ENCODE measurements at regions not wholly inside any gene's neighbourhood (a gene's known extent, or its start where the extent isn't known, plus 50 kb on each side); places are given as distances from the start of the nearest gene placed in this dataset.

GRCh38 chr2:7927691-7928090 is 754.2 kb upstream of the ID2 start:
- no peaks in the 10 kb centered on the region for H3K9me3 ChIP-seq (replicated peaks; ENCODE audit: control insufficient read depth, insufficient read depth, low read depth, low read length)
- in situ Hi-C loops (cut with MboI) (no loop called here), intact Hi-C loops (cut with micrococcal nuclease) (no loop called here)
- no peaks in the 10 kb centered on the region for H3K4me1 ChIP-seq (replicated peaks in 1 of 2; ENCODE audit: control insufficient read depth in 2 of 2, insufficient read depth in 2 of 2, low read length in 2 of 2)
- 0% methylated on average over 2 of the region's 2 CpGs for WGBS (ENCODE audit: insufficient coverage, low coverage, missing lambda C conversion rate)
- H4K20me1 ChIP-seq (replicated peaks; ENCODE audit: control insufficient read depth, insufficient read depth, low read length): no peaks in the 10 kb centered on the region
- POLR2A ChIA-PET: no interaction called here
- DNase-seq (ENCODE audit: extremely low read depth in 1 of 4, low spot score in 3 of 4): no peak
- no peak for ATAC-seq
- no peak overlapping the region for H3K9ac ChIP-seq (ENCODE audit: insufficient read depth in 1 of 2, low read depth in 2 of 2, low read length in 2 of 2)
- no peak overlapping the region for H3K4me2 ChIP-seq (ENCODE audit: insufficient read depth, low read length)
- H3K79me2 ChIP-seq (ENCODE audit: control insufficient read depth, insufficient read depth, low read length): no peaks in the 10 kb centered on the region
- H3K9me1 ChIP-seq (ENCODE audit: control insufficient read depth, insufficient read depth, low read length): peaks cover 3% of the 10 kb centered on the region
- no peaks in the 10 kb centered on the region for H3K36me3 ChIP-seq (ENCODE audit: control insufficient read depth, insufficient read depth, low read length)
- CTCF ChIA-PET (ENCODE audit: low intra/inter-chr PET ratio): no interaction called here
- no peak overlapping the region for H2AFZ ChIP-seq (ENCODE audit: low read depth, low read length)
- H3K4me3 ChIP-seq: no peak overlapping the region
- no peaks in the 10 kb centered on the region; a peak in 1 of 5 replicates for H3K27me3 ChIP-seq (ENCODE audit: control insufficient read depth in 2 of 2, insufficient read depth in 2 of 2, low read length in 2 of 2)
- no TSS peak for BruUV-seq (replicated peaks)
- H3K27ac ChIP-seq (ENCODE audit: extremely low read depth, low read depth, low read length): no peak overlapping the region
- no peak for FAIRE-seq
- TF ChIP-seq U2AF1 (optimal IDR thresholded peaks at IDR 0.05; ENCODE audit: low read depth, low read length) (no peak), DNMT1 (IDR thresholded peaks at IDR 0.05) (no peak), C11orf30 (IDR thresholded peaks at IDR 0.05; ENCODE audit: low read depth) (no peak), ARID3A (IDR thresholded peaks at IDR 0.05; ENCODE audit: borderline replicate concordance, low read depth, low read length) (no peak), JUNB (CRISPR knock-in tag; conservative IDR thresholded peaks at IDR 0.05) (no peak), XRCC5 (IDR thresholded peaks at IDR 0.05; ENCODE audit: low read depth, low read length) (no peak)
- TF ChIP-seq, protein P1, sequence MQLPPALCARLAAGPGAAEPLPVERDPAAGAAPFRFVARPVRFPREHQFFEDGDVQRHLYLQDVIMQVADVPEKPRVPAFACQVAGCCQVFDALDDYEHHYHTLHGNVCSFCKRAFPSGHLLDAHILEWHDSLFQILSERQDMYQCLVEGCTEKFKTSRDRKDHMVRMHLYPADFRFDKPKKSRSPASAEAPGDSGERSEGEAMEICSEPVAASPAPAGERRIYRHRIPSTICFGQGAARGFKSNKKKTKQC (CRISPR knock-in tag; IDR thresholded peaks at IDR 0.05): no peak
- TF ChIP-seq, protein P2, sequence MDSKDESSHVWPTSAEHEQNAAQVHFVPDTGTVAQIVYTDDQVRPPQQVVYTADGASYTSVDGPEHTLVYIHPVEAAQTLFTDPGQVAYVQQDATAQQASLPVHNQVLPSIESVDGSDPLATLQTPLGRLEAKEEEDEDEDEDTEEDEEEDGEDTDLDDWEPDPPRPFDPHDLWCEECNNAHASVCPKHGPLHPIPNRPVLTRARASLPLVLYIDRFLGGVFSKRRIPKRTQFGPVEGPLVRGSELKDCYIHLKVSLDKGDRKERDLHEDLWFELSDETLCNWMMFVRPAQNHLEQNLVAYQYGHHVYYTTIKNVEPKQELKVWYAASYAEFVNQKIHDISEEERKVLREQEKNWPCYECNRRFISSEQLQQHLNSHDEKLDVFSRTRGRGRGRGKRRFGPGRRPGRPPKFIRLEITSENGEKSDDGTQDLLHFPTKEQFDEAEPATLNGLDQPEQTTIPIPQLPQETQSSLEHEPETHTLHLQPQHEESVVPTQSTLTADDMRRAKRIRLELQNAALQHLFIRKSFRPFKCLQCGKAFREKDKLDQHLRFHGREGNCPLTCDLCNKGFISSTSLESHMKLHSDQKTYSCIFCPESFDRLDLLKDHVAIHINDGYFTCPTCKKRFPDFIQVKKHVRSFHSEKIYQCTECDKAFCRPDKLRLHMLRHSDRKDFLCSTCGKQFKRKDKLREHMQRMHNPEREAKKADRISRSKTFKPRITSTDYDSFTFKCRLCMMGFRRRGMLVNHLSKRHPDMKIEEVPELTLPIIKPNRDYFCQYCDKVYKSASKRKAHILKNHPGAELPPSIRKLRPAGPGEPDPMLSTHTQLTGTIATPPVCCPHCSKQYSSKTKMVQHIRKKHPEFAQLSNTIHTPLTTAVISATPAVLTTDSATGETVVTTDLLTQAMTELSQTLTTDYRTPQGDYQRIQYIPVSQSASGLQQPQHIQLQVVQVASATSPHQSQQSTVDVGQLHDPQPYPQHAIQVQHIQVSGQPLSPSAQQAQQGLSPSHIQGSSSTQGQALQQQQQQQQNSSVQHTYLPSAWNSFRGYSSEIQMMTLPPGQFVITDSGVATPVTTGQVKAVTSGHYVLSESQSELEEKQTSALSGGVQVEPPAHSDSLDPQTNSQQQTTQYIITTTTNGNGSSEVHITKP (IDR thresholded peaks at IDR 0.05; ENCODE audit: partially characterized antibody): no peak

All from K562 (cell line).